ACHN (cell line): ENCODE measurements at regions not wholly inside any gene's neighbourhood (a gene's known extent, or its start where the extent isn't known, plus 50 kb on each side); places are given as distances from the start of the nearest gene placed in this dataset.
A peak's percentile ranks its signal among the peaks of the same experiment; 100 is the strongest.
"Not testable (repeated sequence)": the region's sequence is repeated elsewhere in the genome, so short reads cannot be mapped to it uniquely, and the experiment has no call there.

ENCODE experiments used
- DNase-seq: peaks from one replicate; pipeline ENCODE4 v3.0.0-alpha.2; 2015
- in situ Hi-C: cut with HindIII; loops from 2 replicates; pipeline ENCODE4 v1.10.0; 2017; ENCODE audit warnings: low sequenced_read_pairs, low pct_ligation_motif_present, low pct_unique_long_range_greater_than_20kb

DNA sequence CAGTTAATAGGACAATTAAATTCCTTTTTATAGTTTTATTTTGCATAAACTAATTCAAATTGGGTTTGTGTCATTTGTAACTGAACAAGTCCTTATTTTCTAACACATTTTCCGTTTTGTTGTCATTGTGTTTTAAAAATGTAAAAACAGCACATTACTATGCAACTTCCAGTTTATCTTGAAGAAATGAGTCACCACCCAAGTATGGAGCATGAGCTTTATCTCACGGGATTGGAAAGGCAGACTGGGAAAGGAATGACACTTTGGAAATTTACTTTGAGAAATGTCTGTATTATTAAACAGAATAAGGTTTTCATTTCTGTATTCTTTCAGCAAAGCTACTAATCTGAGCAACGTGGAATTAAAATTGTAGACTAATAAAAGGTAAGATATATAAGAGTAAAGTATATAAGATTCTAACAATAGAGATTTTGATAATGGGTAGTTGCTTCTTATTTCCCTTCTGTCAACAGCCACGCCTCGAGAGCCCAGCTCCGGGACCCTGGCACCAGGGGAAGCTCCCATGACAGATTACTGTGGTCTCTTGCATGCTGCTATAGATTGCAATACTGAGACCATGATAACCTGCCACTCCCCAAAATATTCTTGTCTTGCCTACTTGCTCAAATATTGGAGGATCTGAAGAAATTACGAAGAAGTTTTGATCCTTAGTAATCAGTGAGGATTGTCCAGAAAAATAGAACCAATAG lies 433.1 kb downstream of the CHSY3 start:
- in situ Hi-C loops = no loop called here
- peak; percentile 58 for DNase-seq

DNA sequence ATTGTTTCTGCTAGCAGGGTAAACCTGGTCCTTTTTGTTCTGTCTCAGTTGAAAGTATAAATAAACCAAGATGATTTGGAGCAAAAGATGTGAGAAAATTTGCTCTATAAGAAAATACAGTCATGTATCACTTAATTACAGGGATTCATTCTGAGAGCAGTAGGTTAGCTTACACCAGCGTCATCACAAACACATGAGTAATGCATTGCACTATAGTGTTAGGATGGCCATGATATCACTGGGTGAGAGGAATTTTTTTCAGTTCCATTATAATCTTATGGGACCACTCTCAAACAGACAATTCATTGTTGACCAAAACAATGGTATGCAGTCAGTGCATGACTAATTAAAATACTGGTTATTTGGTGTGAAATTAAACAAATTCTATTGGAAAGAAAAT lies 430.9 kb downstream of the CHSY3 start:
- in situ Hi-C loops = no loop called here

DNA sequence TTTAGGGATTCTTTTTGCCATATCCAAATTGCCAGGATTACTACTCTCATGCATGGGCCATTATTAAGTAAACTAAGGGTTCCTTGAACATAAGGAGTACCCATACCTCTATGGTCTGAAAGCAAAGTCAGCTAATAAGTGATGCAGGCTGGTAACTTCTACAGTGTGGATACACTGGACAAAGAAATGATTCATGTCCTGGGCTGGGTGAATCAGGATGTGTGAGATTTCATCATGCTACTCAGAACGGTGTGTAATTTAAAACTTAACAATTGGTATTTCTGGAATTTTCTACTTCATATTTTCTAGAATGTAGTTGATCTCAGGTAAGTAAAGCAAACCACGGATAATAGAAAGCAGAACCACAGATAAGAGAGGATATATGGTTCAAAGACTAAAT lies 428.8 kb downstream of the CHSY3 start:
- in situ Hi-C loops = no loop called here
- DNase-seq = peak; percentile 39

More for the DNA sequence above, 430.9 kb downstream of the CHSY3 start:
- DNase-seq = no peak

DNA sequence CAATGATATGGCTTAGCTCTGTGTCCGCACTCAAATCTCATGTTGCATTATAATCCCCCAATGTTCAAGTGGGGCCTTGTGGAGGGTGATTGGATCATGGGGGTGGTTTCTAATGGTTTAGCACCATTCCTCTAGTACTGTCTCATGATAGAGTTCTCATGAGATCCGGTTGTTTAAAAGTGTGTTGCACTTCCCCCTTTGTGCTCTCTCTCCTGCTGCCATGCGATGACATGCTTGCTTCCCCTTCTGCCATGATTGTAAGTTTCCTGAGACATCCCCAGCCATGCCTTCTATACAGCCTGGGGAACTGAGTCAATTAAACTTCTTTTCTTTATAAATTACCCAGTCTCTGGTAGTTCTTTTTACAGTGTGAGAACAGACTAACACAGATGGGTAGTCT lies 427.1 kb downstream of the CHSY3 start:
- in situ Hi-C loops = no loop called here
- DNase-seq = no peak

DNA sequence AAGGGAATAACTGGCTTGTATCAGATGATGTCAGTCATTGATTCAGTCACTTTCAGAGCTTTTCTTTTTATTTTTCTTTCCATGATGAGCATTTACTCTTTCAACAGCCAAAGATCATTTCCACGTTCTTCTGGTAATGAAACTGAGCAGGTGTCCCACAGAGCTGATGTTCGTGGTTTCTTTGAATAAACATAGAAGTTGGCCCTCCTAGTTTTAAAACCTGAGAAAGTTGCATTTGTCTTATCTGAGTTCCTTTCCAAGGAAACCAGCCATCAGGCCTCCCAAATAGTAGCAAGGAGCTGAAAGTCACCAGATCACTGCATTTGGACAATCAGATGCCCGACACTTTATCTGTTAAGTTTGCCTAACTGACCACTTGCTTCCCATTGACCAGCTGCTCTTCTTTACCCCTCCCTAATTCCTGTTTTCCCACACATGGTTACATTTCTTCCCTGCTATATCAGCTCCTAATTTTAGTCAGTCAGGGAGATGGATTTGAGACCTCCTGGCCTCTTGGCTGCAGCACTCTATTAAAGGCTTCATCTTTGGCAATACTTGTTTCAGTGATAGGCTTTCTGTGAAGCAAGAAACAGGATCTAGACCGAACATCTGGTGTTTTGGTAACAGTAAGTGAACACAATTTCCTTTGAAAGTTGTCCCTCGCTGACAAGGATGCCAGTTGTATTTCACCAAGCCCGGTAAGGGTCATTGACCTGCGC lies 420.8 kb downstream of the CHSY3 start:
- in situ Hi-C loops = no loop called here
- no peak for DNase-seq

DNA sequence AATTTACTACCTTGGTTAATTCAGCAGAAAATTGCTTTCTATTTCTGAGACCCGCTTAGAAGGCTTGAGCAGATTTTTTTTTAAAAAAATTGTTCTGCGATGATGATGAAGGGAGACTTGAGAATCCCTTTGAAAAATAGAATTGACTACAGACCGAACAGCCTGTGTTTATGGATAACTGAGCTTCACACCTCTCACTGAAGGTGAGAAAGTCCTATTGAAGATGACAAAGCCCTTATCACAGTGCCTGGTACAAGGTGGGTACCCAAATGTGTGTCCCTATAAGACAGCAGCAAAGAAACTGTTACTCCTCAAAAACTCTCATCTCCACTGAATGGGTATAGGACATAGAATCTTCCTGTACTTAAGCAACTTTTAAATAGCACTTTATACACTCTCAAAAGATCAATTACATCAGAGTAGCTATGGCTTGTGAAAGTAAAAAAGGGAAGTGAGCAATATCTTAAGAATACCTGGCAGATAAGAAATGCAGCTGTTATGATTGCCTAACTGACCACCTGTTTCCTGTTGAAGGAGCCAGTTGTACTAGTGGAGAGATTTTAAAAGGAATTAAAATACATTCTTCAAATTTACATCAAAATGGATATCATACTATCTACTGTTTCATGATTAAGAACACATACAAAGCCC lies 419.7 kb downstream of the CHSY3 start:
- no peak for DNase-seq
- in situ Hi-C loops = no loop called here

DNA sequence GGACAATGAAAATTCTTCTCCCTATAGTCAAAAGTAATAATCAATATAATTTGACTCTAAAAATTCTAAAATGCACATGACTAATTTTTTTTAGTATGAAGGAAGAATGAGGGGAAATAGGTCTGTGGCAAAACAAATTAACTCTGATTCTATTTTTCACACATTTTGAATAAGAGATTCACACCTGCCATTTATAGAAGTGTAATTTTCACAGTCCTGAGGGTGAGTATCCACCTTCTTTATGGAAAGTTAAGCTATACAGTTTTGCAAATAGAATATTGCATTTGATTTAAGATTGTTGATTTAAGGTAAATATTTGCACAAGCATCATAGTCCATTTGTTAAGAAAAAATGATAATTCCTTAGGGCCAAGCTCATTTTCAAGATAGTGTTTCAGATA lies 417.7 kb downstream of the CHSY3 start:
- in situ Hi-C loops = no loop called here
- DNase-seq = no peak

DNA sequence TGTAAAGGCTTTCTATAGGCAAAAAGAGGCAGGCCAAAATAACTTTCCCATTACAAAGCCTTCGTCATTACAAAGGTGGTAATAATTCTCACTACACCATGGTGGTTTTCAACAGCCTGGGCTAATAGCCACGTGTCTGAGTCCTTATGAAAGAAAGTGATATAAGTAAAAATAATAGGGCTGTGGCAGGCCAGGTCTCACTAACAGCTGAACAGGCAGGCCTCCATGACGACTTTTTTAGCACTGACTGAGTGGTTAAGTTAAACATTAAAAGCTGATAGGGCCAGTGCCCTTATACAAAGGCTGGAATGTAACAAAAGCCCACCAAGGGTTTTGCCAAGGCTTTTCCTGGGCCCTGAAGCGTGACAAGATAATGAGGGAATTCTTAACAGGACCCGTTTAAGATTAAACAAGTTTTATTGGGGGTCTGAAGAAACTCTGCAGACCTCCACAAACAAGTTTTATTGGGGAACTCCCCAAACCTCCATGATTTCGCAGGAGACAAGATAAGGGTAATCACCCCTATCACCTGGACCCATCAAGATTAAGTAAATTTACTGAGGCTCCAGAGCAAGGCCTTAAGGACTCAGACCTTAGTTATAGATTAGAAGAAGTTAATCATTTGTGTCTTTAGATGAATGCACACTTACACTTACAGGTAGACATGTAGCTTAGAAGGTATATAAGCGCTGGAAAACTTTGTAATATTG lies 412.9 kb downstream of the CHSY3 start:
- in situ Hi-C loops = no loop called here
- DNase-seq = peak; percentile 46

DNA sequence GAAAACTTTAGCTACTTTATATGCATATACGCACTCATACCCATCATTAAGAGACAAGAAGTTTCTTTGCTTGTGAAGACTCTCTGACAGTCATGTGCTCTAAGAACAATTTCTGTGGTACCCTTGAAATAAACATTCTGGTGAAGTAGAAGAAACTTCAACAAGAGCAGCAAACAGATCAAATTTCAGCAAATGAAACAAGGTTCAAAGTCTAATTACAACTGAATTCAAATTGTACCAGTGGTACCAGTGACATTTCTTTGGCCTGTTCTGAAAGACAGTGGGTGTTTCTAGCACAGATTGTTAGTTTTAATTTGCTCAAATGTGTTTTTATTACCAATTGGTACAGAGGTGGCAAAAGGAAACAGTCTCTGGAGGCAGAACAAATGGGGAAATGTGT lies 391.0 kb downstream of the CHSY3 start:
- in situ Hi-C loops = no loop called here
- DNase-seq = no peak

DNA sequence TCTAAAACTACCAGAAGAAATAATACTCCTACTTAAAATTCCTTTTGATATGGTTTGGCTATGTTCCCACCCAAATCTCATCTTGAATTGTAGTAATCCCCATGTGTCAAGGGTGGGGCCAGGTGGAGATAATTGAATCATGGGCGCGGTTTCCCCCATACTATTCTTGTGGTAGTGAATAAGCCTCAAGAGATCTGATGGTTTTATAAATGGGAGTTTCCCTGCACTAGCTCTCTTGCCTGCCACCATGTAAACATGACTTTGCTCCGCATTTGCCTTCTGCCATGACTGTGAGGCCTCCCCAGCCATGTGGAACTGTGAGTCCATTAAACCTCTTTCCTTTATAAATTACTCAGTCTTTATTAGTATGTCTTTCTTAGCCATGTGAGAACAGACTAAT lies 390.5 kb downstream of the CHSY3 start:
- DNase-seq, in situ Hi-C loops: not testable (repeated sequence)

DNA sequence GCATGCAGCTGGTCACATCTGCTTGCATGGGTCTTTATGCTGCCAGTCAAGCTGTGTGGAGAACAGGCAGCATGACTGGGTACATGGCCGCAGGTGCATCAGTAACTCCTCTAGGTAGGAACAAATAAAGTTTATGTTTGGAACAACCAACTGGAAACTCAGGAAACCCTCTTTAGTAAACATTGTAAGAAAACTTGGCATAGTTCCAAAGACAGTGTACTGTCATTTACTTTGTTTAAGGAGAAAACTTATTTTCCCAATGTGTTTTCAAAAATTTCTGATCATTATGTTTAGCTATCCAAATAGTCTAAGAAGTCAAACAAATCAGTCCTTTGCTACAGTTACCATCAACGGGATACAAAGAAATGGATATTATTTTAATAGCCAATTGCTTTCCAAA lies 386.0 kb downstream of the CHSY3 start:
- in situ Hi-C loops = no loop called here
- no peak for DNase-seq

DNA sequence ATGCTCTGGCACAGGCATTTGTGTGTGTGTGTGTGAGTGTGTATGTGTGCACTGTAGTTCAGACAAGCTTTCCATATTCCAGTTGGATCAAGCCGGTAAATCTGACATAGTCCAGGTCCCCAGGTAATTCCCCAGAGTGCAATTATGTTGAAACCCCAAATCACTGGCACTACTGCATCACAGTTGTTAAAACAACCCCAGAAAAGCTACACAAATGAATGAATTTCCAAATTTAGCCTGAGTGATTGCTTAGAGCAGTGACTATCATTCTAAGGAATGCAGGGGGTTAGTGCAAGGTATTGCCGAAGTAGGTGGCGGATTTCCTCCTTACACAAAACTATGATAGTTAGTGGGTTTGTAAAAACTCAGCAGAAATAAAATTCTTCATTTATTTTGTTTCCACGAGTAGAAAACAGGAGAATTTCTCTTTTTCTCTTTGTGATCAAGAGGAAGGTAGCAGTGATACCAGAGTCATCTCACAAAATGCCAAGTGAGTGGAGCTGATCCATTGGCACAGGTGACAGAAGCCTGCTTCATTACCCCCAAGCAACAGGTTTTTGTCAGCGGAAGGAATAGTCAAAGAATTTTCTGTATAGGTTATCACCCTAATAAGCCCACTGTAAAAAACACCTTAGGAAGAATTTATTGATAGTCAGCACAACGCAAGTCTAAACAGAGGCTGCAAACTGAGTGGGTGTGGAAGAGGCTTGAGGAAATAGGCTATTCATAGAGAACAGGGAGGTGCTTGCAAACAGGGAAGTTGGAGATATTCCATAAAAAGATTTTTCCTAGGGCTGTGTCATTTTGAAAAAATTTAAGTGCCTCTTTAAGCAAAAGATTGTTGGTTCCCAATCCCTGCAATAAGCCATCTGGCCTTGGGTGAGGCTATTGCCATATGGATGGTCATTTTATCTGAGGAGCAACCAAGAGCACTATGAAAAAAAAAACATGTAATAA lies 385.1 kb downstream of the CHSY3 start:
- no peak for DNase-seq
- in situ Hi-C loops = no loop called here

DNA sequence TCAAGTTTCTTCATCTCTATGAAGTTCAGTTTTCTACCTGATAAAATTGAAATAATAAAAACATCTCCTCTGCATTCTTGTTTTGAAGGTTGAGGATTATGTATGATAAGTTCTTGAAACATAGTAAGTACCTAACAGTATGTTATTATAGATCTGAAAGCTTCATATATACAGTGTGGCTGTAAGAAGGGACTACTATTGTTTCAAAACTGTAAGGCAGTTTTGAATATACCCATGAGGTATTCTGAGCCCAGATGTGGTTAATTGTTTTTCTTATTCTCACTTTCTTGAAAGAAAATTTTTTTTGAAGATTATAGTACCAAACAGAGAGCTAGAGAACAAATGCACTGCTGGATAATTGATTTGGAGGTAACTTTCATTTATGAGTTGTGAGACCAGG lies 383.2 kb downstream of the CHSY3 start:
- in situ Hi-C loops = no loop called here
- DNase-seq = no peak

DNA sequence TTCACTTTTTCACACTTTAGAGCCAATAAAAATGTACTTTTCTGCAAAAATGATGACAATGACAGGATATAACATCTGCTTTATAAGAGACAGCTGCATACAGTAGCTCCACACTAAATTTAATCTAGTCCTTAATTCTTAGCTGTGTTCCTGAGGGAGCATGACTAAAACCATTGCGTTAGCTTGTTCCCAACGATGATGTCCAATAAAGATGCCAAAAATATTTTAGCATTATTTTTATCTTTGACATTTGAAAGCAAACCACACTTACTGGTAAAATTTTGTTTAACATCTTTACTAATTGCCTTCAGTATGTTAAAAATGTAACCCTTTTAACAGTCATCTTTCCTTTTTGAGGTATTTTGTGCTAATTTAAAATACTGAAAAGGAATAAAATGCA lies 382.7 kb downstream of the CHSY3 start:
- in situ Hi-C loops = no loop called here
- DNase-seq = no peak

DNA sequence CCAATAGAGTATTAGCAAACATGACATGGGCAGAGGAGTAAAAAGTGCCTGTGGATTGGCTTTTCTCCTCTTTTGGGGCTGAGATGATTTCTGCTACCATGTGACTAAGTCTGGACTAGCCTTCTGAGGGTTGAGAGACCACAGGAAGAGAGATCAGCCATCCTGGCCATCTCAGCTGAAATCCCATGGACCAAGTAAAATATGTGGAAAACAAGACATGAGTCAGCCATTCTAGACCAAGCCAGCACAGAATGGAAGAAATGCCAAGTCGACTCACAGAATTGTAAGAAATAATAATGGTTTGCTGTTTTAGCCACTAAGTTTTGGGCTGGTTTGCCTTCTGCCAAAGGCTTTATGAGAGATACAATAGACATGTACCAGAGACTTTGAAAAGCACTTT lies 377.8 kb downstream of the CHSY3 start:
- in situ Hi-C loops = no loop called here
- DNase-seq = no peak

DNA sequence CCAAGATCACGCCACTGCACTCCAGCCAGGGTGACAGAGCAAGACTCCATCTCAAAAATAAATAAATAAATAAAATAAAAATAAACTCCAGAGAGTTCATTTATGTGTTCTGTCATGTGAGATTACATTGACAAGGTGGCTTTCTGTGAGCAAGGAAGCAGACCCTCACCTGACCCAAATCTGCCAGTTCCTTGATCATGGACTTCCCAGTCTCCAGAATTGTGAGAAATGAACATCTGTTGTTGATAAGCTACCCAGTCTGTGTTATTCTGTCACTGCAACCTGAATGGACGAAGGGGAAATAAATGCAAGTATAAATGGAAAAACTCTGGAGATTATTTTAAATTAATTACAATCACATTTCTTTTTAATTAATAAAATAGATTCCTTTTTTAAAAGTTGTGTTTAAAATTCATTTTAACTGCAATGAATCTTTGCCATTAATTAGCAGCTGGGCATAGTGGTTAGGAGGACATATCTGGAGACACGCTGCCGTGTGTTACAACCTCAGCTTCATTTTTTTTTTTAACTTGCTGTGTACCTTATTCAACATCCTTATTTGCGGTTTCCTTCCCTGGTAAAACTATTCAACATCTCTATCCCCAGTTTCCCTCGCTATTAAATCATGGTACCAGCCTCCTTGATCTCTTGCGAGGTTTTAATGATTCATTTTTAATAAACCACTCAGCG lies 376.4 kb downstream of the CHSY3 start:
- no peak for DNase-seq
- in situ Hi-C loops = no loop called here

DNA sequence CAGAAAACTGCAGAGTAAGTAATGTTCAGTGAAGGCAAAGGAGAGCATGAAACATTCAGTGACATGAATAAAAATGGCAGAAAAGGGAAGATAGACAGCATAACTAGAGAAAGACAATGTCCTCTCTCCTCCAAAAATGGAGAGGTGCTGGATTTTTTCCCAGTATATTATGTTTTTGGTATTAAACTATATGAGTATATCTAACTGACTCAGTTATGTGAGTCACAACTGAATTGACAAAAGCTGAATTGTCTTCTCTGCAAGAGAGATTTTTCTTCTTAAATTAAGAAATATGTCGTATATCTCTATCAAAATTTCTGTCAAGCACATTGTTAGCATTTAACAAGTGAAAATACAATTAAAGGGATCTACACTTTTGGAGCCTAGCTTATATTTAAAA lies 375.1 kb downstream of the CHSY3 start:
- no peak for DNase-seq
- in situ Hi-C loops = no loop called here

DNA sequence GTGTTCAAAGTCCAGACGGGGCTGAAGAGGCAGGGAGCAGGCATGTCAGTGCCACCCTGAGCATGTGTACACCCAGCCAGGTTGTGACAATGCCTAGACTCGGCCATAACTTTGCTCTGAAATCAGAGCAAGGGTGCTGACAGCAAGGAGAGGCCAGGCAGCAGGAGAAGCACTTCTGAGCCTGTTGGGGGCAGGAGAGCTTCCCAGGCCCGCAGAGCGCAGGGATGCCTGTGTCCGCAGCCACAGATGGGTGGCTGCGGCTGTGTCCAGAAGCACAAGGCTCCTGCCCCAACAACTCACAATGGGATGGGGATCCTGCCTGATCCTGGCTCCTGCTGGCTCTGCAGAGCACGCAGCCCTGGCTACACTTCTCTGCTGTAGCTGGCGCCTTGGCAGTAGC lies 373.9 kb downstream of the CHSY3 start:
- in situ Hi-C loops = no loop called here
- no peak for DNase-seq
